GM12865 (cell line): ENCODE measurements at regions not wholly inside any gene's neighbourhood (a gene's known extent, or its start where the extent isn't known, plus 50 kb on each side); places are given as distances from the start of the nearest gene placed in this dataset.

Source experiments
- DNase-seq: peaks from one replicate; pipeline ENCODE4 v3.0.0; 2010; ENCODE audit warnings: low read depth
- H3K4me3 ChIP-seq: 2 replicates; pipeline ENCODE4 v1.5.1; 2011; ENCODE audit warnings: mild to moderate bottlenecking, low read depth, low read length, control low read depth
- CTCF ChIP-seq: IDR thresholded peaks from 2 replicates; pipeline ENCODE4 v1.5.1; 2011; ENCODE audit warnings: low read length, control low read depth, low read depth, inconsistent platforms; ENCODE audit not compliant: insufficient read depth; ENCODE audit errors: missing control alignments

- TF ChIP-seq CTCF: no peak
- no peak overlapping the region for H3K4me3 ChIP-seq
- DNase-seq: no peak
Observed at GRCh38 chr11:134581966-134582769, 170.1 kb upstream of the B3GAT1 start.

- TF ChIP-seq CTCF: no peak
Observed at GRCh38 chr11:134581121-134581626, 169.1 kb upstream of the B3GAT1 start.

GRCh38 chr11:134580610-134580975, 168.6 kb upstream of the B3GAT1 start:
- no peak for DNase-seq
- TF ChIP-seq CTCF: no peak
- H3K4me3 ChIP-seq: no peak overlapping the region

More at GRCh38 chr11:134581121-134581626, 169.1 kb upstream of the B3GAT1 start:
- H3K4me3 ChIP-seq: no peak overlapping the region
- DNase-seq: no peak

GRCh38 chr11:134579724-134580609, 167.9 kb upstream of the B3GAT1 start:
- TF ChIP-seq CTCF: no peak
- no peak for DNase-seq
- H3K4me3 ChIP-seq: no peak overlapping the region

GRCh38 chr11:134578807-134579723, 167.0 kb upstream of the B3GAT1 start:
- DNase-seq: no peak
- no peak for TF ChIP-seq CTCF
- H3K4me3 ChIP-seq: no peak overlapping the region

- no peak for TF ChIP-seq CTCF
- no peak for DNase-seq
- H3K4me3 ChIP-seq: no peak overlapping the region
Observed at GRCh38 chr11:134577751-134578395, 165.8 kb upstream of the B3GAT1 start.
